LNCaP clone FGC (cell line): ENCODE measurements at regions not wholly inside any gene's neighbourhood (a gene's known extent, or its start where the extent isn't known, plus 50 kb on each side); places are given as distances from the start of the nearest gene placed in this dataset.

Experiments used
- DNase-seq: peaks from one replicate; pipeline ENCODE4 v3.0.0-alpha.2; 2011; ENCODE audit warnings: low read depth
- H3K4me3 ChIP-seq: 2 replicates; pipeline ENCODE4 v1.5.1; 2011; ENCODE audit warnings: mild to moderate bottlenecking, low read depth, low read length, control low read depth
- CTCF ChIP-seq: IDR thresholded peaks from 2 replicates; pipeline ENCODE4 v1.5.1; 2012; ENCODE audit warnings: mild to moderate bottlenecking; ENCODE audit not compliant: control insufficient read depth, insufficient read depth; ENCODE audit errors: extremely low read depth

- no peak for DNase-seq
- no peak for TF ChIP-seq CTCF
- H3K4me3 ChIP-seq, result no peak overlapping the region
These were observed 664.6 kb upstream of the ADAMTS5 start for GRCh38 chr21:27631471-27631870.

GRCh38 chr21:27622631-27623030, 655.7 kb upstream of the ADAMTS5 start:
- no peak overlapping the region for H3K4me3 ChIP-seq
- DNase-seq, result no peak
- TF ChIP-seq CTCF, result no peak

GRCh38 chr21:27614231-27614630, 647.3 kb upstream of the ADAMTS5 start:
- no peak for DNase-seq
- no peak for TF ChIP-seq CTCF
- no peak overlapping the region for H3K4me3 ChIP-seq

GRCh38 chr21:27606422-27606821, 639.5 kb upstream of the ADAMTS5 start:
- DNase-seq, result no peak
- H3K4me3 ChIP-seq, result no peak overlapping the region
- TF ChIP-seq CTCF, result no peak

GRCh38 chr21:27596196-27596595, 629.3 kb upstream of the ADAMTS5 start:
- H3K4me3 ChIP-seq, result no peak overlapping the region
- TF ChIP-seq CTCF, result no peak
- no peak for DNase-seq

- no peak for TF ChIP-seq CTCF
- DNase-seq, result no peak
- no peak overlapping the region for H3K4me3 ChIP-seq
These were observed 628.8 kb upstream of the ADAMTS5 start for GRCh38 chr21:27595716-27596115.

- no peak for DNase-seq
- H3K4me3 ChIP-seq, result no peak overlapping the region
- TF ChIP-seq CTCF, result no peak
These were observed 623.4 kb upstream of the ADAMTS5 start for GRCh38 chr21:27590271-27590670.
